H9 (cell line): ENCODE measurements at regions not wholly inside any gene's neighbourhood (a gene's known extent, or its start where the extent isn't known, plus 50 kb on each side); places are given as distances from the start of the nearest gene placed in this dataset.

Experiments
- DNase-seq: peaks from one replicate; pipeline ENCODE4 v3.0.0-alpha.2; 2017
- H2AFZ ChIP-seq: one replicate; pipeline ENCODE4 v1.6.1; 2013; ENCODE audit warnings: mild to moderate bottlenecking, low read length, control low read depth, moderate library complexity
- H2AK5ac ChIP-seq: 2 replicates; pipeline ENCODE4 v1.6.1; 2013; ENCODE audit warnings: low read length, control low read depth, mixed read lengths; ENCODE audit not compliant: insufficient read length
- H2BK120ac ChIP-seq: one replicate; pipeline ENCODE4 v1.6.1; 2013; ENCODE audit warnings: low read depth, mild to moderate bottlenecking, low read length, control low read depth, inconsistent platforms; ENCODE audit not compliant: poor library complexity, severe bottlenecking
- H2BK12ac ChIP-seq: 2 replicates; pipeline ENCODE4 v1.6.1; 2013; ENCODE audit warnings: low read length, control low read depth, mixed read lengths, low read depth; ENCODE audit not compliant: insufficient read length
- H2BK15ac ChIP-seq: 2 replicates; pipeline ENCODE4 v1.6.1; 2013; ENCODE audit warnings: low read depth, low read length, control low read depth
- H2BK20ac ChIP-seq: one replicate; pipeline ENCODE4 v1.6.1; 2013; ENCODE audit warnings: low read depth, mild to moderate bottlenecking, low read length, control low read depth, inconsistent platforms; ENCODE audit not compliant: poor library complexity, severe bottlenecking
- H2BK5ac ChIP-seq: 2 replicates; pipeline ENCODE4 v1.6.1; 2013; ENCODE audit warnings: low read length, control low read depth, mixed read lengths; ENCODE audit not compliant: insufficient read length
- H3K14ac ChIP-seq: 2 replicates; pipeline ENCODE4 v1.6.1; 2013; ENCODE audit warnings: low read length, control low read depth; ENCODE audit not compliant: insufficient read depth
- H3K18ac ChIP-seq: 2 replicates; pipeline ENCODE4 v1.6.1; 2013; ENCODE audit warnings: low read depth, mild to moderate bottlenecking, mixed read lengths, low read length, control low read depth; ENCODE audit not compliant: insufficient read length
- H3K23ac ChIP-seq: 2 replicates; pipeline ENCODE4 v1.6.1; 2013; ENCODE audit warnings: low read length, control low read depth, mixed read lengths, low read depth; ENCODE audit not compliant: insufficient read length
- H3K23me2 ChIP-seq: 2 replicates; pipeline ENCODE4 v1.6.1; 2013; ENCODE audit warnings: low read depth, mild to moderate bottlenecking, mixed read lengths, low read length, control low read depth; ENCODE audit not compliant: insufficient read length, poor library complexity, severe bottlenecking
- H3K27ac ChIP-seq: 2 replicates; pipeline ENCODE4 v1.5.1; 2013; ENCODE audit warnings: low read length, control low read depth, mixed read lengths, low read depth; ENCODE audit not compliant: insufficient read length
- H3K27me3 ChIP-seq: 2 replicates; pipeline ENCODE4 v1.6.1; 2013; ENCODE audit warnings: low read length, control low read depth, inconsistent platforms; ENCODE audit not compliant: insufficient read depth
- H3K4ac ChIP-seq: 2 replicates; pipeline ENCODE4 v1.6.1; 2013; ENCODE audit warnings: low read depth, mild to moderate bottlenecking, control low read depth, inconsistent platforms, low read length, moderate library complexity
- H3K4me1 ChIP-seq: 2 replicates; pipeline ENCODE4 v1.6.1; 2013; ENCODE audit warnings: low read length, control low read depth, inconsistent platforms; ENCODE audit not compliant: insufficient read depth
- H3K4me2 ChIP-seq: 2 replicates; pipeline ENCODE4 v1.6.1; 2013; ENCODE audit warnings: low read length, control low read depth, mixed read lengths; ENCODE audit not compliant: insufficient read length, insufficient read depth
- H3K56ac ChIP-seq: 2 replicates; pipeline ENCODE4 v1.6.1; 2013; ENCODE audit warnings: low read depth, mild to moderate bottlenecking, mixed read lengths, low read length, control low read depth; ENCODE audit not compliant: insufficient read length
- H3K79me1 ChIP-seq: 2 replicates; pipeline ENCODE4 v1.6.1; 2013; ENCODE audit warnings: low read depth, mild to moderate bottlenecking, moderate library complexity, low read length, control low read depth, inconsistent platforms; ENCODE audit not compliant: insufficient read depth, poor library complexity, severe bottlenecking
- H3K79me2 ChIP-seq: 2 replicates; pipeline ENCODE4 v1.6.1; 2013; ENCODE audit warnings: low read length, control low read depth, inconsistent platforms; ENCODE audit not compliant: insufficient read depth
- H3K9ac ChIP-seq: 2 replicates; pipeline ENCODE4 v1.6.1; 2013; ENCODE audit warnings: low read length, control low read depth, mixed read lengths; ENCODE audit not compliant: insufficient read length; ENCODE audit errors: extremely low read depth
- H3K9me3 ChIP-seq: one replicate; pipeline ENCODE4 v1.6.1; 2013; ENCODE audit warnings: low read depth, low read length, inconsistent platforms; ENCODE audit not compliant: control insufficient read depth
- H3T11ph ChIP-seq: one replicate; pipeline ENCODE4 v1.6.1; 2013; ENCODE audit warnings: mild to moderate bottlenecking, low read length, control low read depth, inconsistent platforms
- H4K20me1 ChIP-seq: one replicate; pipeline ENCODE4 v1.6.1; 2013; ENCODE audit not compliant: control insufficient read depth, insufficient read length, insufficient read depth
- H4K5ac ChIP-seq: 2 replicates; pipeline ENCODE4 v1.6.1; 2013; ENCODE audit warnings: low read depth, mild to moderate bottlenecking, mixed read lengths, low read length, control low read depth; ENCODE audit not compliant: insufficient read length
- H4K8ac ChIP-seq: replicated peaks from 2 replicates; pipeline ENCODE4 v1.6.1; 2013; ENCODE audit warnings: low read length, control low read depth, mixed read lengths, low read depth; ENCODE audit not compliant: insufficient read length
- H4K91ac ChIP-seq: 2 replicates; pipeline ENCODE4 v1.6.1; 2013; ENCODE audit warnings: low read depth, mild to moderate bottlenecking, moderate library complexity, mixed read lengths, low read length, control low read depth; ENCODE audit not compliant: insufficient read length
- H3K27ac Mint-ChIP-seq, 3 experiments: 2 replicates in 2 of 3; 3 replicates in 1 of 3; pipeline ENCODE4 v1.8.0; 2020 to 2021; ENCODE audit warnings: mixed read lengths in 3 of 3, mild to moderate bottlenecking in 1 of 3, moderate library complexity in 1 of 3
- H3K27me3 Mint-ChIP-seq: 2 replicates; pipeline ENCODE4 v1.8.0; 2021; ENCODE audit warnings: low read depth, mild to moderate bottlenecking, moderate library complexity, mixed read lengths
- H3K36me3 Mint-ChIP-seq, 3 experiments: 2 replicates in 2 of 3; 3 replicates in 1 of 3; pipeline ENCODE4 v1.8.0; 2020 to 2021; ENCODE audit warnings: low read depth in 3 of 3, mixed read lengths in 3 of 3; ENCODE audit not compliant: insufficient read depth in 1 of 3
- H3K4me1 Mint-ChIP-seq, 2 experiments: 2 replicates each; pipeline ENCODE4 v1.8.0; 2020; ENCODE audit warnings: mixed read lengths in 2 of 2
- H3K4me3 Mint-ChIP-seq, 2 experiments: 2 replicates in 1 of 2; 3 replicates in 1 of 2; pipeline ENCODE4 v1.8.0; 2020 to 2021; ENCODE audit warnings: mild to moderate bottlenecking in 2 of 2, mixed read lengths in 2 of 2, moderate library complexity in 1 of 2
- H3K9me3 Mint-ChIP-seq, 2 experiments: 2 replicates in 1 of 2; 3 replicates in 1 of 2; pipeline ENCODE4 v1.8.0; 2020; ENCODE audit warnings: mild to moderate bottlenecking in 2 of 2, mixed read lengths in 2 of 2, moderate library complexity in 1 of 2
- CTCF ChIP-seq: fragments of 200-600 bp; sonication (generic); conservative IDR thresholded peaks from 3 replicates; pipeline ENCODE4 v1.8.0; 2021; ENCODE audit warnings: antibody characterized with exemption, mild to moderate bottlenecking
- WGBS: extraction: QIAGEN DNeasy Blood & Tissue Kit; methylation state at CpG from one replicate; pipeline ENCODE4 v1.1.7; 2013; ENCODE audit warnings: missing lambda C conversion rate, low lambda C conversion rate, mixed read lengths; ENCODE audit not compliant: insufficient read length; ENCODE audit errors: extremely low coverage; 5-methylcytosine and 5-hydroxymethylcytosine counted together

GRCh38 chr1:57926025-57926552 is 502.2 kb upstream of the DAB1 start:
- H3K27ac Mint-ChIP-seq = no peak overlapping the region
- WGBS = no CpG with 5 or more reads among the region's 4 CpGs

More at GRCh38 chr1:57926025-57926552, 502.2 kb upstream of the DAB1 start:
- H3K9ac ChIP-seq = no peak overlapping the region
- no peak overlapping the region for H2BK12ac ChIP-seq
- H3K9me3 Mint-ChIP-seq = no peaks in the 10 kb centered on the region
- no peak overlapping the region for H3K14ac ChIP-seq
- no peak overlapping the region for H4K5ac ChIP-seq
- no peak overlapping the region for H3K18ac ChIP-seq
- no peaks in the 10 kb centered on the region for H3K23me2 ChIP-seq
- H2BK20ac ChIP-seq = no peak overlapping the region
- H3K4me1 Mint-ChIP-seq = peaks cover 27 to 29% of the 10 kb centered on the region in 2 experiments
- no peak overlapping the region for H4K91ac ChIP-seq
- DNase-seq = no peak
- no peak overlapping the region for H2AK5ac ChIP-seq
- no peak overlapping the region for H2AFZ ChIP-seq
- H2BK120ac ChIP-seq = no peak overlapping the region
- no peak overlapping the region for H2BK15ac ChIP-seq
- no peaks in the 10 kb centered on the region; a peak in 3 of 7 replicates for H3K36me3 Mint-ChIP-seq
- no peaks in the 10 kb centered on the region; the same call in 1 of the 2 replicates for H3K4me1 ChIP-seq
- no peaks in the 10 kb centered on the region for H4K20me1 ChIP-seq
- H3K27me3 ChIP-seq = no peaks in the 10 kb centered on the region
- H3K4me2 ChIP-seq = no peak overlapping the region
- no peak overlapping the region for H2BK5ac ChIP-seq
- no peak overlapping the region for H3K4ac ChIP-seq
- no peak overlapping the region for H3T11ph ChIP-seq
- no peaks in the 10 kb centered on the region for H3K9me3 ChIP-seq
- no peak overlapping the region for H3K56ac ChIP-seq
- H3K23ac ChIP-seq = no peak overlapping the region
- H3K27me3 Mint-ChIP-seq = no peaks in the 10 kb centered on the region
- no peak for TF ChIP-seq CTCF
- H3K79me2 ChIP-seq = no peaks in the 10 kb centered on the region
- H3K79me1 ChIP-seq = no peaks in the 10 kb centered on the region
- H3K27ac ChIP-seq = no peak overlapping the region
- no peak overlapping the region for H3K4me3 Mint-ChIP-seq
- H4K8ac ChIP-seq = no peak overlapping the region
